Esophagus squamous epithelium (tissue), 4 donors: ENCODE measurements at regions not wholly inside any gene's neighbourhood (a gene's known extent, or its start where the extent isn't known, plus 50 kb on each side); places are given as distances from the start of the nearest gene placed in this dataset.

Experiments
- CTCF ChIP-seq, 6 experiments: fragments of 450-650 bp in 4 of 6; fragments of 200-600 bp in 2 of 6; sonication (generic) in 2 of 6; IDR thresholded peaks; one replicate each; pipeline ENCODE4 v1.5.1; 2016 to 2019; ENCODE audit warnings: antibody characterized with exemption in 6 of 6, mild to moderate bottlenecking in 4 of 6, moderate library complexity in 4 of 6
- POLR2A ChIP-seq, 4 donors: fragments of 450-650 bp; IDR thresholded peaks; one replicate each; pipeline ENCODE4 v1.6.1; 2017; ENCODE audit warnings: antibody characterized with exemption in 4 of 4, mild to moderate bottlenecking in 4 of 4, moderate library complexity in 3 of 4

DNA sequence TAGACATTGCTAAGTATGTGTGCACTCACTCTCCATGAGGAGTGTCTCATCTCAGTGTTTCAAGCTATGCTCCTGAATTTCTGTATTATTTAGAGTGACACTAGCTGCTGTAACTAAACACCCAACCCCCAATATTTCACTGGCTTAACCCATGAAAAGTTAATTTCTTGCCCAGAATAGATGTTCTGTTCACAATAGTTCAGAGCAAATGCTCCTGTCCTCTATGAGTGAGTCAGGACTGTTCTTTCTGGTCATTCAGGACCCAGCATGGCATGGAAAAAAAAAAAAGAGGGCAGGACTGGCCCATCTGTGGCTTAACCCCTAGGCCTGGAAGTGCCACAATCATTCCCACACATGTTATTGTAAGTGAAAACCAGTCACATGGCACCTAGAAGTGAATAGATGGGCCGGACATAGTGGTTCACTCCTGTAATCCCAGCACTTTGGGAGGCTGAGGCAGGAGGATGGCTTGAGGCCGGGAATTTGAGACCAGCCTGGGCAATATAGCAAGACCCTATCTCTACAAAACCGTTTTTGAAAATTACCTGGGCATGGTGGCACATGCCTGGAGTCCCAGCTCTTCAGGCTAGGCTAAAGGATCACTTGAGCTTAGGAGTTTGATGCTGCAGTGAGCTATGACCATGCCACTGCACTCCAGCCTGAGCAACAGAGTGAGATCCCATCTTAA lies 663.6 kb downstream of the IRS1 start:
- no peak for TF ChIP-seq CTCF (IDR thresholded peaks at IDR 0.05)
- no peak for TF ChIP-seq POLR2A (IDR thresholded peaks at IDR 0.05)
